HG02938 (cell line): ENCODE measurements at regions not wholly inside any gene's neighbourhood (a gene's known extent, or its start where the extent isn't known, plus 50 kb on each side); places are given as distances from the start of the nearest gene placed in this dataset.
"Not testable (repeated sequence)": the region's sequence is repeated elsewhere in the genome, so short reads cannot be mapped to it uniquely, and the experiment has no call there.

Experiments
- ATAC-seq: cut with Tn5 transposase; IDR thresholded peaks from one replicate; pipeline ENCODE4 v1.9.1; 2021; ENCODE audit warnings: mild to moderate bottlenecking, moderate library complexity; ENCODE audit not compliant: unreplicated experiment

GRCh38 chr10:52967806-52968795 is 195.5 kb upstream of the MBL2 start:
- ATAC-seq, result no peak

GRCh38 chr10:52966904-52967303 is 194.3 kb upstream of the MBL2 start:
- no peak for ATAC-seq

GRCh38 chr10:52965938-52966401 is 193.4 kb upstream of the MBL2 start:
- ATAC-seq, result peak; percentile 99

- no peak for ATAC-seq
Measured at GRCh38 chr10:52965509-52965908, 192.9 kb upstream of the MBL2 start.

GRCh38 chr10:52961323-52961722 is 188.7 kb upstream of the MBL2 start:
- no peak for ATAC-seq

- ATAC-seq, result no peak
Measured at GRCh38 chr10:52959810-52960209, 187.2 kb upstream of the MBL2 start.

GRCh38 chr10:52956861-52957260 is 184.3 kb upstream of the MBL2 start:
- ATAC-seq, result no peak

GRCh38 chr10:52956461-52956860 is 183.9 kb upstream of the MBL2 start:
- ATAC-seq, result no peak

GRCh38 chr10:52955337-52955736 is 182.8 kb upstream of the MBL2 start:
- ATAC-seq, result no peak

GRCh38 chr10:52954407-52954806 is 181.8 kb upstream of the MBL2 start:
- ATAC-seq, result no peak

GRCh38 chr10:52952391-52953055 is 179.9 kb upstream of the MBL2 start:
- ATAC-seq, result no peak

- peak; percentile 96 for ATAC-seq
Measured at GRCh38 chr10:52951824-52952223, 179.2 kb upstream of the MBL2 start.

GRCh38 chr10:52950578-52950977 is 178.0 kb upstream of the MBL2 start:
- no peak for ATAC-seq

GRCh38 chr10:52949899-52950298 is 177.3 kb upstream of the MBL2 start:
- ATAC-seq, result no peak

GRCh38 chr10:52946486-52946885 is 173.9 kb upstream of the MBL2 start:
- no peak for ATAC-seq

- not testable (repeated sequence) for ATAC-seq
Measured at GRCh38 chr10:52945521-52945920, 172.9 kb upstream of the MBL2 start.

GRCh38 chr10:52940921-52941320 is 168.3 kb upstream of the MBL2 start:
- ATAC-seq, result no peak

GRCh38 chr10:52939894-52940293 is 167.3 kb upstream of the MBL2 start:
- no peak for ATAC-seq

- ATAC-seq, result no peak
Measured at GRCh38 chr10:52933748-52934147, 161.2 kb upstream of the MBL2 start.

GRCh38 chr10:52927678-52928077 is 155.1 kb upstream of the MBL2 start:
- ATAC-seq, result no peak

- no peak for ATAC-seq
Measured at GRCh38 chr10:52923520-52923919, 150.9 kb upstream of the MBL2 start.

GRCh38 chr10:52918714-52919305 is 146.2 kb upstream of the MBL2 start:
- no peak for ATAC-seq
